ENCODE measurements at regions not wholly inside any gene's neighbourhood (a gene's known extent, or its start where the extent isn't known, plus 50 kb on each side); places are given as distances from the start of the nearest gene placed in this dataset.

DNA sequence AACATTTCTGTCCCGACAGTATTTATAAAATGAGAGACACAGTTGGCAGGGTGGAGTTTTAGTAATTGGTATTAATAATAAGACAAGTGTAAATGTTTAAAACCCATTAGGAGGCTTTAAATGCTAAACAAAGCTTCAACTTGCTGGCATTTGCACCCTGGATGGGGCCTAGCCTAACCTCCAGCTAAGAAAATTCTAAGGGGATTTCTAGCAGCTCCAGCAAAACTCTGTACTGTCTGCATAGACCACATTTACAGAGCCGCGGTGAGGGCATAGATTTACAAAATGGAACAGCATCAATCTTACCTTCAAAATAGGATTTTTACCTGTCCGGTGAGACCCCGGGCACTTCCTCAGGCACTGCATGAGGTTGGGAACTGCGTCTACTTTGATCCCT, 113.9 kb upstream of the ANO1 start:
- TF ChIP-seq, protein P1, sequence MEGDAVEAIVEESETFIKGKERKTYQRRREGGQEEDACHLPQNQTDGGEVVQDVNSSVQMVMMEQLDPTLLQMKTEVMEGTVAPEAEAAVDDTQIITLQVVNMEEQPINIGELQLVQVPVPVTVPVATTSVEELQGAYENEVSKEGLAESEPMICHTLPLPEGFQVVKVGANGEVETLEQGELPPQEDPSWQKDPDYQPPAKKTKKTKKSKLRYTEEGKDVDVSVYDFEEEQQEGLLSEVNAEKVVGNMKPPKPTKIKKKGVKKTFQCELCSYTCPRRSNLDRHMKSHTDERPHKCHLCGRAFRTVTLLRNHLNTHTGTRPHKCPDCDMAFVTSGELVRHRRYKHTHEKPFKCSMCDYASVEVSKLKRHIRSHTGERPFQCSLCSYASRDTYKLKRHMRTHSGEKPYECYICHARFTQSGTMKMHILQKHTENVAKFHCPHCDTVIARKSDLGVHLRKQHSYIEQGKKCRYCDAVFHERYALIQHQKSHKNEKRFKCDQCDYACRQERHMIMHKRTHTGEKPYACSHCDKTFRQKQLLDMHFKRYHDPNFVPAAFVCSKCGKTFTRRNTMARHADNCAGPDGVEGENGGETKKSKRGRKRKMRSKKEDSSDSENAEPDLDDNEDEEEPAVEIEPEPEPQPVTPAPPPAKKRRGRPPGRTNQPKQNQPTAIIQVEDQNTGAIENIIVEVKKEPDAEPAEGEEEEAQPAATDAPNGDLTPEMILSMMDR (IDR thresholded peaks at IDR 0.05) = no peak
- no peak for TF ChIP-seq SIN3A (IDR thresholded peaks at IDR 0.05; ENCODE audit: borderline replicate concordance, insufficient read depth, low read depth, low read length)

Data from Panc1 (cell line).